BJ (cell line): ENCODE measurements at regions not wholly inside any gene's neighbourhood (a gene's known extent, or its start where the extent isn't known, plus 50 kb on each side); places are given as distances from the start of the nearest gene placed in this dataset.
A peak's percentile ranks its signal among the peaks of the same experiment; 100 is the strongest.
"Not testable (repeated sequence)": the region's sequence is repeated elsewhere in the genome, so short reads cannot be mapped to it uniquely, and the experiment has no call there.

Experiments
- CTCF ChIA-PET: fragments of 350-600 bp; formaldehyde crosslinking; extraction: SDS; loops from one replicate; lab custom pipeline; 2021; ENCODE audit warnings: antibody characterized with exemption, inconsistent platforms; lab: Yijun Ruan, JAX
- POLR2A ChIA-PET: fragments of 300-600 bp; sonication (Branson Sonifier 250); formaldehyde crosslinking; extraction: SDS; loops from one replicate; lab custom pipeline; 2021; ENCODE audit warnings: antibody characterized with exemption; lab: Charles Lee
- DNase-seq: peaks from one replicate; pipeline ENCODE4 v3.0.0-alpha.2; 2011; ENCODE audit warnings: low read depth
- H3K27me3 ChIP-seq: 2 replicates; pipeline ENCODE4 v1.6.0; 2011; ENCODE audit warnings: low read length; ENCODE audit not compliant: control insufficient read depth, insufficient read depth
- H3K36me3 ChIP-seq: 2 replicates; pipeline ENCODE4 v1.5.1; 2011; ENCODE audit warnings: low read length; ENCODE audit not compliant: control insufficient read depth, insufficient read depth
- H3K4me3 ChIP-seq: 2 replicates; pipeline ENCODE4 v1.5.1; 2011; ENCODE audit warnings: low read depth, mild to moderate bottlenecking, control low read depth, low read length
- TF ChIP-seq, protein P1 (sequence below): IDR thresholded peaks from 2 replicates; pipeline ENCODE4 v1.5.1; 2011; ENCODE audit warnings: low read depth, mild to moderate bottlenecking, control low read depth, inconsistent platforms, low read length, moderate library complexity; ENCODE audit not compliant: insufficient read depth

GRCh38 chr5:43839218-43839617, 236.2 kb downstream of the NNT start:
- POLR2A ChIA-PET: no interaction called here
- DNase-seq: peak; percentile 99
- CTCF ChIA-PET: interaction anchor here (1.0 kb wide), 1 partner anchor 9 kb away, joined by 7 read pairs; no protein-coding TSS in a partner anchor

GRCh38 chr5:43837996-43838395, 235.0 kb downstream of the NNT start:
- TF ChIP-seq, protein P1, sequence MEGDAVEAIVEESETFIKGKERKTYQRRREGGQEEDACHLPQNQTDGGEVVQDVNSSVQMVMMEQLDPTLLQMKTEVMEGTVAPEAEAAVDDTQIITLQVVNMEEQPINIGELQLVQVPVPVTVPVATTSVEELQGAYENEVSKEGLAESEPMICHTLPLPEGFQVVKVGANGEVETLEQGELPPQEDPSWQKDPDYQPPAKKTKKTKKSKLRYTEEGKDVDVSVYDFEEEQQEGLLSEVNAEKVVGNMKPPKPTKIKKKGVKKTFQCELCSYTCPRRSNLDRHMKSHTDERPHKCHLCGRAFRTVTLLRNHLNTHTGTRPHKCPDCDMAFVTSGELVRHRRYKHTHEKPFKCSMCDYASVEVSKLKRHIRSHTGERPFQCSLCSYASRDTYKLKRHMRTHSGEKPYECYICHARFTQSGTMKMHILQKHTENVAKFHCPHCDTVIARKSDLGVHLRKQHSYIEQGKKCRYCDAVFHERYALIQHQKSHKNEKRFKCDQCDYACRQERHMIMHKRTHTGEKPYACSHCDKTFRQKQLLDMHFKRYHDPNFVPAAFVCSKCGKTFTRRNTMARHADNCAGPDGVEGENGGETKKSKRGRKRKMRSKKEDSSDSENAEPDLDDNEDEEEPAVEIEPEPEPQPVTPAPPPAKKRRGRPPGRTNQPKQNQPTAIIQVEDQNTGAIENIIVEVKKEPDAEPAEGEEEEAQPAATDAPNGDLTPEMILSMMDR: no peak
- no peaks in the 10 kb centered on the region; the same call in 1 of the 2 replicates for H3K27me3 ChIP-seq
- CTCF ChIA-PET: no interaction called here
- no peaks in the 10 kb centered on the region for H3K36me3 ChIP-seq
- DNase-seq: no peak
- H3K4me3 ChIP-seq: no peak overlapping the region
- POLR2A ChIA-PET: no interaction called here

More at GRCh38 chr5:43839218-43839617, 236.2 kb downstream of the NNT start:
- no peak overlapping the region for H3K4me3 ChIP-seq
- H3K27me3 ChIP-seq: no peaks in the 10 kb centered on the region; the same call in 1 of the 2 replicates
- TF ChIP-seq, protein P1: no peak
- H3K36me3 ChIP-seq: no peaks in the 10 kb centered on the region

DNA sequence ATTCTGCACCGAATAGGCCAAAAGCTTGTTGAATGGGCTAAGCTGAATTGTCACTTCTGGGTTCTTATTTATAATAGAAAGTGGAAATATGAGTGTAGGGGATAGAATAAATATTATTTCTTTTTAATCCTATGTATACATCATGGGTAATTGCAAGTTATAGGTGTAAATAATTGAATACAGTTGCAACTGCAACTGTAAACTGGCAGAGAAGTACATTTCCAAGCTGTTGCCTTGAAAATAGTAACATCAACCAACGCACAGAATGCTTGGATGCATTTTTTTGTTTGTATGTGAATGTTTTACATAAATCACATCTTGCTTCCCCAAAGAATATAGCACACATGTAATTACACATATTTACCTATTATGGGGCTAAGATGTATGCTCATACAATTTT, 234.1 kb downstream of the NNT start:
- Histone ChIP-seq H3K4me3 (no peak overlapping the region), H3K36me3 (no peaks in the 10 kb centered on the region), H3K27me3 (no peaks in the 10 kb centered on the region)
- ChIA-PET CTCF (no interaction called here), POLR2A (no interaction called here)
- DNase-seq: no peak
- TF ChIP-seq, protein P1: no peak

DNA sequence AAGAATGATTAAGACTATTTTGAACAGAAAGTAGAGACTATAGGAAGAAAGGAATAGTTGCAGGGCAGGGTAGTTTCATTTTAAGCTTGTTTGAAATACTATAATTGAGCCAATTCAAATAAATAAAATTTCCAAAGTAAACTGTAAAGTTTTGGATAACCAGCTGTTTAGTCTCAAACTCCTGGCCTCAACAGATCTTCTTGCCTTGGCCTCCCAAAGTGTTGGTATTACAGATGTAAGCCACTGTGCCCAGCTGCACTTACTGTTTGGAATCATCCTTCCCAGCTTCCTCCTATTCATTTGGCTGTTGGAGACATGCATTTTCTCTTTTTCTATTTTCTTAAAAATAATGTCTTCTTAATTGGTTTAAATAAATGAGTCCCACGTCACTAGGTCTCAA, 231.0 kb downstream of the NNT start:
- Histone ChIP-seq H3K27me3 (no peaks in the 10 kb centered on the region), H3K36me3 (no peaks in the 10 kb centered on the region), H3K4me3 (no peak overlapping the region)
- CTCF ChIA-PET: no interaction called here
- POLR2A ChIA-PET: no interaction called here
- DNase-seq: no peak
- TF ChIP-seq, protein P1: no peak

GRCh38 chr5:43824325-43824964, 221.5 kb downstream of the NNT start:
- CTCF ChIA-PET, H3K27me3 ChIP-seq, DNase-seq, H3K36me3 ChIP-seq, H3K4me3 ChIP-seq, POLR2A ChIA-PET: not testable (repeated sequence)

DNA sequence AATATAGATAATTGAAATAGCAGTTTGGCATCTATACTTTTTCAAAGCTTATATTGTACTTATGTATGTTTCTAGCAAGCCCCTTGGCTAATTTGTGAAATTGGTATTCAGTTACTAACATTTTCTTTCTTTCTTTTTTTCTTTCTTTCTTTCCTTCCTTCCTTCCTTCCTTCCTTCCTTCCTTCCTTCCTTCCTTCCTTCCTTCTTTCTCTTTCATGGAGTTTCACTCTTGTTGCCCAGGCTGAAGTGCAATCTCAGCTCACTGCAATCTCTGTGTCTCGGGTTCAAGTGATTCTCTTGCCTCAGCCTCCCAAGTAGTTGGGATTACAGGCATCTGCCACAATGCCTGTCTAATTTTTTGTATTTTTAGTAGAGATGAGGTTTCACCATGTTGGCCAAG, 215.4 kb downstream of the NNT start:
- DNase-seq, H3K36me3 ChIP-seq, H3K4me3 ChIP-seq, CTCF ChIA-PET, POLR2A ChIA-PET, H3K27me3 ChIP-seq: not testable (repeated sequence)
